ENCODE measurements at regions not wholly inside any gene's neighbourhood (a gene's known extent, or its start where the extent isn't known, plus 50 kb on each side); places are given as distances from the start of the nearest gene placed in this dataset.

DNA sequence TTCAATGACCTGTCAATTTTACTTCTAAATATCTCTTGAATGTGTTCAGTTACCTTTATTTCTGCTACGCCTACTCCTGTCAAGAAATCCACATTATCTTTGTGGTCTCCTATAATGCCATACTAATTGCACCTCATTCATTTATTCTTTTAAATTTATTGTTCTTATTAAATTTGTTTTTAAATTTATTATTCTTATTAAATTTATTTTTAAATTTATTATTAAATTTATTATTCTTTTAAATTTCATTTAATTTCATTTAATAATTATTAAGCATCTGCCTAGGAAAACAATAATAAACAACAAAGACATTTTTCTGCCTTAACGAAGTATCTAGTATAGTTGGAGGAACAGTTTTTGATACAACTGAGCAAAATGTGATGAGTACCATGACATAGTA is 211.7 kb downstream of the ZPLD1 start:
- Histone ChIP-seq H3K9ac (ENCODE audit: extremely low read depth, insufficient read length, low read length) (no peak overlapping the region), H3K27me3 (ENCODE audit: insufficient read depth, low read length) (no peaks in the 10 kb centered on the region), H4K5ac (ENCODE audit: insufficient read length, low read depth, low read length) (no peak overlapping the region), H3K23ac (ENCODE audit: insufficient read length, low read depth, low read length) (no peak overlapping the region), H4K91ac (ENCODE audit: insufficient read length, low read depth, low read length) (no peak overlapping the region), H2AK5ac (ENCODE audit: insufficient read length, low read length) (no peak overlapping the region), H3K14ac (ENCODE audit: insufficient read depth, low read length) (no peak overlapping the region), H3K27ac (ENCODE audit: insufficient read length, low read depth, low read length) (no peak overlapping the region), H2AFZ (ENCODE audit: low read length) (no peak overlapping the region), H3K4me1 (ENCODE audit: insufficient read depth, low read length) (no peaks in the 10 kb centered on the region), H3K18ac (ENCODE audit: insufficient read length, low read depth, low read length) (no peak overlapping the region), H3K4ac (ENCODE audit: low read depth, low read length) (no peak overlapping the region), H2BK12ac (ENCODE audit: insufficient read length, low read depth, low read length) (no peak overlapping the region), H2BK5ac (ENCODE audit: insufficient read length, low read length) (no peak overlapping the region), H3K79me1 (ENCODE audit: insufficient read depth, low read depth, low read length, poor library complexity, severe bottlenecking) (no peaks in the 10 kb centered on the region), H2BK15ac (ENCODE audit: low read depth, low read length) (no peak overlapping the region), H3K79me2 (ENCODE audit: insufficient read depth, low read length) (no peaks in the 10 kb centered on the region), H4K20me1 (ENCODE audit: control insufficient read depth, insufficient read depth, insufficient read length) (no peaks in the 10 kb centered on the region), H3K56ac (ENCODE audit: insufficient read length, low read depth, low read length) (no peak overlapping the region), H3K23me2 (ENCODE audit: insufficient read length, low read depth, low read length, poor library complexity, severe bottlenecking) (no peaks in the 10 kb centered on the region), H3K9me3 (ENCODE audit: control insufficient read depth, low read depth, low read length) (no peaks in the 10 kb centered on the region), H3K4me2 (ENCODE audit: insufficient read depth, insufficient read length, low read length) (no peak overlapping the region), H2BK20ac (ENCODE audit: low read depth, low read length, poor library complexity, severe bottlenecking) (no peak overlapping the region), H4K8ac (replicated peaks; ENCODE audit: insufficient read length, low read depth, low read length) (no peak overlapping the region), H3T11ph (ENCODE audit: low read length) (no peak overlapping the region), H2BK120ac (ENCODE audit: low read depth, low read length, poor library complexity, severe bottlenecking) (no peak overlapping the region)
- Mint-ChIP-seq H3K36me3 (ENCODE audit: insufficient read depth in 1 of 3, low read depth in 3 of 3) (no peaks in the 10 kb centered on the region), H3K4me3 (no peak overlapping the region), H3K9me3 (no peaks in the 10 kb centered on the region; a peak in 1 of 5 replicates), H3K27me3 (ENCODE audit: low read depth) (no peaks in the 10 kb centered on the region), H3K27ac (no peak overlapping the region), H3K4me1 (no peaks in the 10 kb centered on the region)
- no CpG with 5 or more reads among the region's 2 CpGs for WGBS (ENCODE audit: extremely low coverage, insufficient read length, low lambda C conversion rate)
- TF ChIP-seq, protein P1, sequence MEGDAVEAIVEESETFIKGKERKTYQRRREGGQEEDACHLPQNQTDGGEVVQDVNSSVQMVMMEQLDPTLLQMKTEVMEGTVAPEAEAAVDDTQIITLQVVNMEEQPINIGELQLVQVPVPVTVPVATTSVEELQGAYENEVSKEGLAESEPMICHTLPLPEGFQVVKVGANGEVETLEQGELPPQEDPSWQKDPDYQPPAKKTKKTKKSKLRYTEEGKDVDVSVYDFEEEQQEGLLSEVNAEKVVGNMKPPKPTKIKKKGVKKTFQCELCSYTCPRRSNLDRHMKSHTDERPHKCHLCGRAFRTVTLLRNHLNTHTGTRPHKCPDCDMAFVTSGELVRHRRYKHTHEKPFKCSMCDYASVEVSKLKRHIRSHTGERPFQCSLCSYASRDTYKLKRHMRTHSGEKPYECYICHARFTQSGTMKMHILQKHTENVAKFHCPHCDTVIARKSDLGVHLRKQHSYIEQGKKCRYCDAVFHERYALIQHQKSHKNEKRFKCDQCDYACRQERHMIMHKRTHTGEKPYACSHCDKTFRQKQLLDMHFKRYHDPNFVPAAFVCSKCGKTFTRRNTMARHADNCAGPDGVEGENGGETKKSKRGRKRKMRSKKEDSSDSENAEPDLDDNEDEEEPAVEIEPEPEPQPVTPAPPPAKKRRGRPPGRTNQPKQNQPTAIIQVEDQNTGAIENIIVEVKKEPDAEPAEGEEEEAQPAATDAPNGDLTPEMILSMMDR (conservative IDR thresholded peaks at IDR 0.05), result no peak
- no peak for DNase-seq
